NT2/D1 (cell line): ENCODE measurements at regions not wholly inside any gene's neighbourhood (a gene's known extent, or its start where the extent isn't known, plus 50 kb on each side); places are given as distances from the start of the nearest gene placed in this dataset.

Experiments used
- YY1 ChIP-seq: IDR thresholded peaks from 2 replicates; pipeline ENCODE4 v1.6.1; 2011; ENCODE audit not compliant: insufficient read length, insufficient read depth
- ZNF274 ChIP-seq: IDR thresholded peaks from 2 replicates; pipeline ENCODE4 v1.6.1; 2011; ENCODE audit warnings: mild to moderate bottlenecking, low read depth, low read length

- no peak for TF ChIP-seq YY1
- no peak for TF ChIP-seq ZNF274
These were observed 335.3 kb upstream of the RUNX1 start for GRCh38 chr21:35384375-35384774.
